GM12892 (cell line): ENCODE measurements at regions not wholly inside any gene's neighbourhood (a gene's known extent, or its start where the extent isn't known, plus 50 kb on each side); places are given as distances from the start of the nearest gene placed in this dataset.

Experiments
- POLR2A ChIP-seq: IDR thresholded peaks from 2 replicates; pipeline ENCODE4 v1.6.1; 2011; ENCODE audit warnings: low read depth, low read length, control low read depth
- POLR2AphosphoS5 ChIP-seq: IDR thresholded peaks from 2 replicates; pipeline ENCODE4 v1.6.1; 2011; ENCODE audit warnings: low read depth, low read length, control low read depth
- TAF1 ChIP-seq: IDR thresholded peaks from 2 replicates; pipeline ENCODE4 v1.6.1; 2011; ENCODE audit warnings: low read depth, mild to moderate bottlenecking, control low read depth, low read length, borderline replicate concordance

GRCh38 chr6:82836022-82836575 is 229.5 kb downstream of the UBE3D start:
- no peak for TF ChIP-seq TAF1
- TF ChIP-seq POLR2AphosphoS5: no peak
- TF ChIP-seq POLR2A: no peak
